Vagina (tissue), 1 donor: ENCODE measurements at regions not wholly inside any gene's neighbourhood (a gene's known extent, or its start where the extent isn't known, plus 50 kb on each side); places are given as distances from the start of the nearest gene placed in this dataset. TPM values are rescaled to one million over a fixed set of nuclear protein-coding genes. Genes with fewer than 3 reads are reported as not detected.

Experiments
- small RNA-seq: library from RNA; depleted of rRNA; stranded (forward); fragments of <200 nt; gene quantifications from one replicate; pipeline ENCODE3, GENCODE V24; 2016

Small RNA genes lying in the stretch of these regions (small RNA-seq; reads per million reads assigned to genes)
- not detected for gene RPS17P11
